GM23338 (cell line): ENCODE measurements at regions not wholly inside any gene's neighbourhood (a gene's known extent, or its start where the extent isn't known, plus 50 kb on each side); places are given as distances from the start of the nearest gene placed in this dataset.
A peak's percentile ranks its signal among the peaks of the same experiment; 100 is the strongest.

ENCODE experiments used
- ATAC-seq: fragments of 200-7000 bp; cut with Tn5 transposase; 3 replicates; pipeline ENCODE4 v1.9.1; 2020
- DNase-seq: peaks from one replicate; pipeline ENCODE4 v3.0.0-alpha.2; 2015; ENCODE audit warnings: low spot score
- H2AFZ ChIP-seq: fragments of 200-600 bp; sonication (generic); 2 replicates; pipeline ENCODE4 v1.8.0; 2016; ENCODE audit warnings: antibody characterized with exemption, mild to moderate bottlenecking, moderate library complexity
- H3F3A ChIP-seq: fragments of 200-600 bp; sonication (generic); replicated peaks from 2 replicates; pipeline ENCODE4 v1.8.0; 2017; ENCODE audit warnings: antibody characterized with exemption, mixed run types, low read depth
- H3K27ac ChIP-seq: fragments of 200-600 bp; sonication (generic); 2 replicates; pipeline ENCODE4 v1.6.1; 2016; ENCODE audit warnings: low read depth
- H3K27me3 ChIP-seq: fragments of 200-600 bp; sonication (generic); 2 replicates; pipeline ENCODE4 v1.8.0; 2016; ENCODE audit warnings: mild to moderate bottlenecking, mixed run types, moderate library complexity; ENCODE audit not compliant: insufficient read depth
- H3K36me3 ChIP-seq: fragments of 200-600 bp; sonication (generic); 2 replicates; pipeline ENCODE4 v1.8.0; 2016; ENCODE audit warnings: mild to moderate bottlenecking; ENCODE audit not compliant: insufficient read depth
- H3K4me1 ChIP-seq: fragments of 200-600 bp; sonication (generic); 2 replicates; pipeline ENCODE4 v1.8.0; 2016; ENCODE audit warnings: mild to moderate bottlenecking, moderate library complexity; ENCODE audit not compliant: insufficient read depth
- H3K4me2 ChIP-seq: fragments of 200-600 bp; sonication (generic); 2 replicates; pipeline ENCODE4 v1.7.1; 2017; ENCODE audit warnings: mixed run types
- H3K4me3 ChIP-seq: fragments of 200-600 bp; sonication (generic); 2 replicates; pipeline ENCODE4 v1.6.1; 2016; ENCODE audit warnings: mixed run types
- H3K79me2 ChIP-seq: fragments of 200-600 bp; sonication (generic); replicated peaks from 2 replicates; pipeline ENCODE4 v1.8.0; 2017; ENCODE audit warnings: mild to moderate bottlenecking; ENCODE audit not compliant: insufficient read depth
- H3K9me2 ChIP-seq: fragments of 200-600 bp; sonication (generic); 2 replicates; pipeline ENCODE4 v1.8.0; 2017; ENCODE audit not compliant: insufficient read depth
- H4K20me1 ChIP-seq: fragments of 200-600 bp; sonication (generic); replicated peaks from 2 replicates; pipeline ENCODE4 v1.8.0; 2017; ENCODE audit warnings: mild to moderate bottlenecking; ENCODE audit not compliant: insufficient read depth
- H3K27ac Mint-ChIP-seq: 2 replicates; pipeline ENCODE4 v1.8.0; 2020; ENCODE audit warnings: inconsistent platforms, mild to moderate bottlenecking, moderate library complexity, mixed read lengths
- H3K27me3 Mint-ChIP-seq: 3 replicates; pipeline ENCODE4 v1.8.0; 2022; ENCODE audit warnings: low read depth, mild to moderate bottlenecking, moderate library complexity, mixed read lengths, inconsistent platforms; ENCODE audit not compliant: insufficient read depth, poor library complexity
- H3K36me3 Mint-ChIP-seq: 3 replicates; pipeline ENCODE4 v1.8.0; 2021; ENCODE audit warnings: low read depth, mild to moderate bottlenecking, inconsistent platforms, moderate library complexity, mixed read lengths
- H3K4me1 Mint-ChIP-seq: 3 replicates; pipeline ENCODE4 v1.8.0; 2020; ENCODE audit warnings: mild to moderate bottlenecking, inconsistent platforms, mixed read lengths
- H3K4me3 Mint-ChIP-seq: 3 replicates; pipeline ENCODE4 v1.8.0; 2021; ENCODE audit warnings: moderate library complexity, mild to moderate bottlenecking, inconsistent platforms, mixed read lengths
- H3K9me3 Mint-ChIP-seq: 3 replicates; pipeline ENCODE4 v1.8.0; 2020; ENCODE audit warnings: moderate library complexity, mild to moderate bottlenecking, inconsistent platforms, mixed read lengths
- CREB1 ChIP-seq: fragments of 250-450 bp; sonication (Bioruptor Pico); IDR thresholded peaks from 2 replicates; pipeline ENCODE4 v1.5.0; 2020; ENCODE audit warnings: low read depth, mild to moderate bottlenecking, moderate library complexity
- CTCF ChIP-seq, 2 experiments: fragments of 200-600 bp in 1 of 2; sonication (generic) in 1 of 2; conservative IDR thresholded peaks; 2 replicates each; pipeline versions ENCODE4 v1.5.1 to v1.6.1; 2016 to 2017; ENCODE audit warnings: antibody characterized with exemption in 2 of 2, low read depth in 2 of 2, mild to moderate bottlenecking in 2 of 2, moderate library complexity in 1 of 2
- EZH2phosphoT487 ChIP-seq: fragments of 200-600 bp; sonication (generic); IDR thresholded peaks from one replicate; pipeline ENCODE4 v1.8.1; 2018; ENCODE audit warnings: antibody characterized with exemption; ENCODE audit not compliant: unreplicated experiment
- ZNF114 ChIP-seq: fragments of 250-450 bp; sonication (Bioruptor Pico); IDR thresholded peaks from 2 replicates; pipeline ENCODE4 v1.5.0; 2020; ENCODE audit warnings: mild to moderate bottlenecking, moderate library complexity
- ZNF331 ChIP-seq: fragments of 250-450 bp; sonication (Bioruptor Pico); IDR thresholded peaks from 2 replicates; pipeline ENCODE4 v1.5.0; 2020; ENCODE audit warnings: low read depth, mild to moderate bottlenecking, moderate library complexity
- ZNF462 ChIP-seq: fragments of 250-450 bp; sonication (Bioruptor Pico); IDR thresholded peaks from 2 replicates; pipeline ENCODE4 v1.5.0; 2020; ENCODE audit warnings: mild to moderate bottlenecking, moderate library complexity

- Histone ChIP-seq H2AFZ (peak overlapping the region; percentile 99), H3K4me3 (peak overlapping the region; percentile 29), H3K36me3 (no peaks in the 10 kb centered on the region), H3K4me1 (peaks cover 8% of the 10 kb centered on the region; the same call in 1 of the 2 replicates), H3K4me2 (peak overlapping the region; percentile 69), H4K20me1 (no peaks in the 10 kb centered on the region), H3K27ac (no peak overlapping the region), H3K9me2 (no peaks in the 10 kb centered on the region), H3F3A (no peaks in the 10 kb centered on the region), H3K27me3 (peaks cover 9% of the 10 kb centered on the region; the same call in 1 of the 2 replicates), H3K79me2 (no peaks in the 10 kb centered on the region)
- Mint-ChIP-seq H3K9me3 (no peaks in the 10 kb centered on the region), H3K4me3 (peak overlapping the region; percentile 52; the same call in 2 of the 3 replicates), H3K36me3 (no peaks in the 10 kb centered on the region), H3K4me1 (peaks cover 10% of the 10 kb centered on the region), H3K27ac (peak overlapping the region; percentile 77; the same call in 1 of the 2 replicates), H3K27me3 (peaks cover 17% of the 10 kb centered on the region)
- ATAC-seq (peak; percentile 90), DNase-seq (peak; percentile 78)
- TF ChIP-seq CREB1 (CRISPR knock-in tag): no peak
- 0 out of 2 replicates have a peak, but pooled peaks have one; percentile 4 for TF ChIP-seq ZNF462 (CRISPR knock-in tag)
- TF ChIP-seq CTCF (conservative IDR thresholded peaks at IDR 0.05; ENCODE audit: low read depth in 2 of 2): peak; percentile 87 to 97
- TF ChIP-seq EZH2phosphoT487: no peak
- TF ChIP-seq ZNF114 (CRISPR knock-in tag): no peak
- no peak for TF ChIP-seq ZNF331 (CRISPR knock-in tag)
Observed at GRCh38 chr14:94689218-94689984, 77.2 kb downstream of the SERPINA3 start.
